Kidney epithelial cell (primary cell): ENCODE measurements at regions not wholly inside any gene's neighbourhood (a gene's known extent, or its start where the extent isn't known, plus 50 kb on each side); places are given as distances from the start of the nearest gene placed in this dataset.
A peak's percentile ranks its signal among the peaks of the same experiment; 100 is the strongest.

Source experiments
- DNase-seq: peaks from one replicate; pipeline ENCODE4 v3.0.0-alpha.2; 2010; ENCODE audit warnings: low read depth
- H3K27me3 ChIP-seq: 2 replicates; pipeline ENCODE4 v1.6.0; 2011; ENCODE audit warnings: low read length; ENCODE audit not compliant: control insufficient read depth, insufficient read depth
- H3K36me3 ChIP-seq: 2 replicates; pipeline ENCODE4 v1.5.1; 2011; ENCODE audit warnings: low read length; ENCODE audit not compliant: control insufficient read depth, insufficient read depth
- H3K4me3 ChIP-seq: 2 replicates; pipeline ENCODE4 v1.5.1; 2011; ENCODE audit warnings: low read depth, mild to moderate bottlenecking, control low read depth, low read length
- TF ChIP-seq, protein P1 (sequence below): IDR thresholded peaks from 2 replicates; pipeline ENCODE4 v1.5.1; 2011; ENCODE audit warnings: mild to moderate bottlenecking, moderate library complexity, low read length, control low read depth, inconsistent platforms; ENCODE audit not compliant: insufficient read depth, poor library complexity, severe bottlenecking

DNA sequence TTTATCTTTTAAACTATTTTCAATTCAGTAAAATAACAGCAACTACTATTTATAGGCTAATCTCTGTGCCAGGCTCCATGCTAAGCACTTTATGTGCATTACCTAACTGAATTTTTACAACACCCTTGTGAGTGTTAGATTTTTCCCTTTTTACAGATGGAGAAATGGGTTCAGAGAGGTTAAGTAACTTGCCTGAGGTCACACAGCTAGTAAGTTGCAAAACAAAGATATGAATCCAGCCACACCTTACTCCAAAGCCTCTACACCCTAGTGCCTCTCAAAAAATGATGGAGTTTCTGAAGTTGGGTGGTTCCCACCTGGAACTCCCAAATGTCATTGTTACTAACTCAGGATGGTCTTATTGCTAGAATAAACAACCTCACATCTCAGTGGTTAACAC is 60.8 kb downstream of the RHOB start:
- DNase-seq: no peak
- Histone ChIP-seq H3K4me3 (no peak overlapping the region), H3K36me3 (no peaks in the 10 kb centered on the region), H3K27me3 (no peaks in the 10 kb centered on the region)
- TF ChIP-seq, protein P1, sequence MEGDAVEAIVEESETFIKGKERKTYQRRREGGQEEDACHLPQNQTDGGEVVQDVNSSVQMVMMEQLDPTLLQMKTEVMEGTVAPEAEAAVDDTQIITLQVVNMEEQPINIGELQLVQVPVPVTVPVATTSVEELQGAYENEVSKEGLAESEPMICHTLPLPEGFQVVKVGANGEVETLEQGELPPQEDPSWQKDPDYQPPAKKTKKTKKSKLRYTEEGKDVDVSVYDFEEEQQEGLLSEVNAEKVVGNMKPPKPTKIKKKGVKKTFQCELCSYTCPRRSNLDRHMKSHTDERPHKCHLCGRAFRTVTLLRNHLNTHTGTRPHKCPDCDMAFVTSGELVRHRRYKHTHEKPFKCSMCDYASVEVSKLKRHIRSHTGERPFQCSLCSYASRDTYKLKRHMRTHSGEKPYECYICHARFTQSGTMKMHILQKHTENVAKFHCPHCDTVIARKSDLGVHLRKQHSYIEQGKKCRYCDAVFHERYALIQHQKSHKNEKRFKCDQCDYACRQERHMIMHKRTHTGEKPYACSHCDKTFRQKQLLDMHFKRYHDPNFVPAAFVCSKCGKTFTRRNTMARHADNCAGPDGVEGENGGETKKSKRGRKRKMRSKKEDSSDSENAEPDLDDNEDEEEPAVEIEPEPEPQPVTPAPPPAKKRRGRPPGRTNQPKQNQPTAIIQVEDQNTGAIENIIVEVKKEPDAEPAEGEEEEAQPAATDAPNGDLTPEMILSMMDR: no peak

DNA sequence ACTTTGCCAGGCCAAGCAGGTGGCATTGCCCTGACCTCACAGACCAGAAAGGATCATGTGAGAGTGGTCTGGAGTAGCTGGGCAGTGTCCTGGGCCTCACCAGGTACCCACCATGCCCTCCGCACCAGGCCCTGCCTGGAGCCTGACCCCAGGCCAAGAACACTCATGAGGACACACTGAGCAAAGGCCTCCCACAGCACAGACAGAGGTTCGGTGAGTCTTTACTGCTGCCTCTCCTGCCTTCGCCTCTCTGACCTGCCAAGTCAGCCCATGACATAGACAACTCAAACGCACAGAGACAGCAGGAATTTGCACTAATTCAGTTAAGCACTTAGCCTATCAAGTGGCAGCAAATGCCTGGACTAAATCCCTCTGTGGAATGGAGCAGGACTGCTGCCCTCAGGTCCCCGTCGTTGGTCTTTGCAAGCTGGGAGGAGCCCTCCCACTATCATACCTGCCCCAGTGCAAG is 62.5 kb downstream of the RHOB start:
- TF ChIP-seq, protein P1: no peak
- H3K36me3 ChIP-seq: no peaks in the 10 kb centered on the region
- no peak overlapping the region for H3K4me3 ChIP-seq
- H3K27me3 ChIP-seq: no peaks in the 10 kb centered on the region
- DNase-seq: no peak

DNA sequence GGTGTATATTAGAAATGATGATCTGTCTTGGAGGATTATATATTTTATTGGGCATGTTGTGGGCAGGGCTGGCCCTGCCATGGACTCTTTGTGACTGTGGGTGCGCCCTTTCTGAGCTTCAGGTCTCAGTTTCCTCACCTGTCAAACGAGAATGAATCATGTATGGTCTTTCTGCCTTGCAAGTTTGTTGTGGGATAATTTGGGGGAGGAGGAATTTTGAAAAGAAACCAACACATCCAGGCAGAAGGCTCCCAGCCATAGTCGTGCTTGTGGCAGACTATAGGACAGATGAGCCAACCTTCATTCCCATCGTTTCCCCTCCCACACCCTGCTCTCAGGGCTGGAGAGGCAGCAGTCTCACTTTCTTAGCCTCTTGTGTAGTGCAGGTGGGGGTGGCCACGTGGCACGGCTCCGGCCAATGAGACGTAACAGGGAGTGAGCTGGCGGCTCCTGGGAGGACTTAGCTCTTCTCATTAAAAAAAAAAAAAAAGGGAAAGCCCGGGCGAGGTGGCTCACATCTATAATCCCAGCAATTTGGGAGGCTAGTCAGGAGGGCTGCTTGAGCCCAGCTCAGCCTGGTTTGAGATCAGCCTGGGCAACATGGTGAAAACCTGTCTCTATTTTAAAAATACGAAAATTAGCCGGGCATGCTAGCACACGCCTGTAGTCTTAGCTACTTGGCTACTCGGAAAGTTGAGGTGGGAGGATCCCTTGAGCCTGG is 63.1 kb downstream of the RHOB start:
- peak; percentile 61 for DNase-seq
- Histone ChIP-seq H3K36me3 (no peaks in the 10 kb centered on the region), H3K27me3 (no peaks in the 10 kb centered on the region), H3K4me3 (no peak overlapping the region)
- TF ChIP-seq, protein P1: no peak

DNA sequence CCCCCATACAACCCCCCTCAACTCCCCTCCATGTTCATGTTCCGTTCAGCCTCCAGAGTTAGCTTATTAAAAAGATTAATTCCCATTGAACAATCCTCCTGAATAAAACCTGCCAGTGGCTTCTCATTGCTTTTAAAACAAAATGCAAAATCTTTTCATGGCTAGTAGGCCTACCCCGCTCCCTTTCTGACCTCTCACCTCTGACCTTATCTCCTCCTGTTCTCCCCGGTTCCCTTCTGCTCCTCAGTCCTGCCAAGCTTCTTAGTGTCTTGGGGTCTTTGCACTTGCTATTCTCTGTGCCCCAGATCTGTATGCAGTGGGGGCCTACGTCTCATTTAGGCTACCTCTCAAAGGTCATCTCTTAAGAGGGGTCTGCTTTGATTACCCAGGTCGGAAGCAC is 64.3 kb downstream of the RHOB start:
- TF ChIP-seq, protein P1: no peak
- DNase-seq: no peak
- H3K36me3 ChIP-seq: no peaks in the 10 kb centered on the region
- H3K27me3 ChIP-seq: no peaks in the 10 kb centered on the region
- no peak overlapping the region for H3K4me3 ChIP-seq

DNA sequence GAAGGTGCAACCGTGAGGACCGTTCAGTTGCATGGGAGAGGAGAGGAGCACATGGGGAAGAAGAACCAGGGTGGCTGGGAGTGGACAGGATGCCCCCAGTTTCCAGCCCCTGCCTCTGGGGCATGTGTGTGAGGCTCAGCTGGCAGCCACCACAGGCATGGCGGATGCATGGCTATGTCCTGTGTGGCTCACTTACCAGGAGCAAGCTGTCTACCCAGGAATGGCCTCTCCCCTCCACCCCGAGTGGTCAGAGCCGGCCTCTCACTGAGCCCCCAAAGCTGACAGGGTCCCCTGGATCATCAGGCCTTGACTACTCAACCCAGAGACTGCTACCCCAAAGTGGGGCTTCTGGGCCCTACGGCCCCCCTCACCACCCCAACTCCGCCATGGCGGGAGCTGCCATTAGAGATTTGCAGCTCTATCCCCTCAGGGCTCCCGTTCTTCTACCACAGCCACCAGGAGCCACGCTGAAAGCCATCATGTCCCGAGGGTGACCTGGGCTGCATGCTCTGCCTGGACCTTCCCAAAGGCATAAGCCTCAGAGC is 65.3 kb downstream of the RHOB start:
- Histone ChIP-seq H3K4me3 (no peak overlapping the region), H3K36me3 (no peaks in the 10 kb centered on the region), H3K27me3 (no peaks in the 10 kb centered on the region)
- no peak for DNase-seq
- TF ChIP-seq, protein P1: no peak

DNA sequence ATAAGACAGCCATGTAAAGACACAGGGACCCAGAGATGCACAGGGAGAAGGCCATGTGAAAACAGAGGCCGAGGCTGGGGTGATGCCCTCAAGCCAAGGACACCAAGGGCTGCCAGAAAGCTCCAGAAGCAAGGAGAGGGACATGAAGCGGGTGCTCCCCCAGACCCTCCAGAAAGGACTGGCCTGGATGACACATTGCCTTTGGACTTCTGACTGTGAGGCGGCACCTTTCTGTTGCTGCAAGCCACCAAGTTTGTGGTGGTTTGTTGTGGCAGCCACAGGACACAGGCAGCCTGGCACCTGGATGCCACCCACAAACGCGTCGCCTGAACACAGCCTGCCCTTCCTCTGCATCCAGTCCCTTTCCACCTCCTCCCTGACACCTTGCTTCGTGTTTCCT is 67.1 kb downstream of the RHOB start:
- no peak for DNase-seq
- H3K27me3 ChIP-seq: no peaks in the 10 kb centered on the region

More for the DNA sequence above, 67.1 kb downstream of the RHOB start:
- no peaks in the 10 kb centered on the region for H3K36me3 ChIP-seq
- TF ChIP-seq, protein P1: no peak
- H3K4me3 ChIP-seq: no peak overlapping the region
